ENCODE measurements at regions not wholly inside any gene's neighbourhood (a gene's known extent, or its start where the extent isn't known, plus 50 kb on each side); places are given as distances from the start of the nearest gene placed in this dataset.
"Not testable (repeated sequence)": the region's sequence is repeated elsewhere in the genome, so short reads cannot be mapped to it uniquely, and the experiment has no call there.

DNA sequence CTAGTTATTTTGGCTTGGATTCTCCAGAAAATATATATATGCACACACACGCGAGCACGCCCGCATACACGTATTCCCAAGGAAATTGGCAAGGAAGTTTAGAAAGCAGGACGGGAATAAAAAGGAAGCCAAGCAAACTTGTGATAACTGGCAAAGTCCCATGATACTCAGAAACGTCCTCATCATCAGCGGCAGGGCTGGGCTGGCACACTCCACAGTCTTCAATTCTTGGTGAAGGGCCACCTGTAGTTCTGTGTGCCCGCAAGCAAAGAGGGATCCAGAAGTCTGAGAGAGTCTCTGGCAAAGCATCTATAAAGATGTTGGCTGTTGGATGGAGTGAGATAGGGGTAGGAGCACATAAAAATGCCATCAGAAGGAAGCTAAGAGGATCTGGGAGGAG lies 289.3 kb upstream of the CTNND2 start:
- DNase-seq, result no peak

DNA sequence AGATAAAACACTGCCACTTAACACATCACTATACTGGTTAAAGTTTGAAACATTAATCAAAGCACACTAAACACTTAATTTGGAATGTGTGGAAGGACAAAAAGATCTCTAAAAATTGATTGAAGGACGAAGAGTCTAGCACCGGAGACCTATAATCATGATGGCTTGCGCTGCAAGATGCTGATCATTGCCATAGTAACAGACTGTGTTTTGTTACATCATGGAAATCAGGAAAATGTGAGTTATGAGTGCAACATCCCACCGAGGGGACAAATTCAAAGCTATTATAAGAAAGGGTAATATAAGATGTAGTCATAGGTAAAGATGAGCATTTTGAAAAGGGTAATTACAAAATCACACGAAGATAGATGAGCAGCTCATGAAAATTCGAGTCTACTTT lies 278.8 kb upstream of the CTNND2 start:
- no peak for DNase-seq

GRCh38 chr5:12177851-12178250 lies 273.6 kb upstream of the CTNND2 start:
- no peak for DNase-seq

GRCh38 chr5:12177225-12177624 lies 273.0 kb upstream of the CTNND2 start:
- no peak for DNase-seq

GRCh38 chr5:12175914-12176585 lies 271.8 kb upstream of the CTNND2 start:
- DNase-seq, result no peak

DNA sequence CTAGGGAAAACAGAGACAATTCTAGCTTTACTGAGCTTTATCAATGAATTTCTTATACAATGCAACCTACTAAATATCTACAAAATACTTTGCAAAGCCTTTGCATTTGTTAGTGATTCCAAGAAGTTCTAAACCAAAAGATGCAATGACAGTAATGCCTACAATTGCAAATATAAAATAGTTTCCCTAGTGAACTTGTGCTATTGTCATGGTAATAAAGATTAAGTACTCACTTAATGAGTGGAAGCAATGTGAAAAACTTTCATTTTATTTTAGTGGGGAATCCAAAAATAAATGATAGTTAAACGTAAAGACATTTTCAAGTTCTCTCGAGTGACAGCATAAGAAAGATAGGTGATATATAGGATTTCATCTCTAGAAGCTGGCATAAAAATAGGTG lies 270.5 kb upstream of the CTNND2 start:
- no peak for DNase-seq

DNA sequence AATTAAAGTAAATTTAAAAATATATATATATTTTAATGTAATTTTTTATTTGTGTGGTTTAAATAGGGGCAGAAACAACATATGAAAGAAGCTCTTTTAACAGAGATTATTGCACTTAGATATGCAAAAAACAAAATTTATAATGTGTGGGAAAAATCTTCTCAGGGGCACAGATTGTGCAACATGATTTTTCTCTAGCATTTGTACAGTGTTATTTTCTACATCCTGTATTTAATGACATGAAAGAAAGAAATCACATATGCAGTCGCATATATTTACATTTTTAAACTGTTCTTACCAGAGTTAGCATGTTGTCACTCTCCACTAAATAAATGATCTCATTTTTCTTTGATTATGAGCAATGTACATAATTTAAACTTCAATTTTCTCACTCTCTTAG lies 265.3 kb upstream of the CTNND2 start:
- no peak for DNase-seq

GRCh38 chr5:12162863-12163262 lies 258.6 kb upstream of the CTNND2 start:
- no peak for DNase-seq

- DNase-seq, result no peak
These were observed 243.3 kb upstream of the CTNND2 start for GRCh38 chr5:12147513-12147912.

DNA sequence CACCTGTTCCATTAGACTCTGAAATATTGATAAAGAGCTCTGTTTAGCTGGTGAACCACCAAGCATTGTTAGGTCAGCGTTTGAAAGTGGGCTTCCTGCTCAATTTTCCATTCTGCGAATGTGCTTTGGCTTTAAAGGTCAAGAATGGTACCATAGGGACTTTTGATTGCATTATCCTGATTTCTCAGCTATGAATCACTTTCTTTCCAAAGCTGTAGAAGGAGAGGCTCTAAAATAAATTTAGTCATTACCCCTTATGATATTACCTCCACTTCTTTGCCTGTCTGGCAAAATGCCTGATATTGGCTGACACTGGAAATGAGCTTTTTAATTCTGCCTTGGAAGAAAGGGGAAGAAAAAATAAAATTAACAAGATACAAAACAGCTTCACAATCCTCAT lies 237.2 kb upstream of the CTNND2 start:
- no peak for DNase-seq

- no peak for DNase-seq
These were observed 229.3 kb upstream of the CTNND2 start for GRCh38 chr5:12133520-12133919.

GRCh38 chr5:12131020-12131419 lies 226.8 kb upstream of the CTNND2 start:
- not testable (repeated sequence) for DNase-seq

DNA sequence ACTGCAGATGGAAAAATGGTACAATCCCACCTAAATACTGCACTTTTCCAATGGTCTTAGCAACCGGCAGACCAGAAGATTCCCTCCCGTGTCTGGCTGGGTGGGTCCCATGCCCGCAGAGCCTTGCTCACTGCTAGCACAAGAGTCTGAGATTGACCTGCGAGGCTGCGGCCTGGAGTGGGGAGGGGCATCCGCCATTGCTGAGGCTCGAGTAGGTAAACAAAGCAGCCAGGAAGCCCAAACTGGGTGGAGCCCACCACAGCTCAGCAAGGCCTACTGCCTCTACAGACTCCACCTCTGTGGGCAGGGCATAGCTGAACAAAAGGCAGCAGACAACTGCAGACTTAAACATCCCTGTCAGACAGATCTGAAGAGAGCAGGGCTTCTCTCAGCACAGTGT lies 221.6 kb upstream of the CTNND2 start:
- DNase-seq, result no peak

DNA sequence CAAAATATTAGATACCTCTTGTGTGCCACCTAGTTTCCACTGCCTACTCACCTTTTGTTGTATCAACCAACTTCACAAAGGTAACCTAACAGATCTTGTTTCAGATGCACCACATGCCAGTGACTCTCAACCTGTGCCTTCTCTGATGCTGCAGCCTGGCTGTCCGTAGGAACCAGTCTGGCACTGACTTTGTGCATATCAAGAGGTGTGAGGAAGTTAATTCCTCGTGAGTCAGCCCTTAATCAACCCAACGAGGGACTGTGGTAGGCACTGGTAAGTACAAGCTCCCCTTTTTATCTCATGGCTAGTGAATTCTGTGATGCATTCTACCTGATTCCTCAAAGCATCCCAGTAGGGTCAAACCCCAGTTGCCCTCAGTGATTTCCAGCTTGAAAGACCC lies 215.4 kb upstream of the CTNND2 start:
- no peak for DNase-seq

DNA sequence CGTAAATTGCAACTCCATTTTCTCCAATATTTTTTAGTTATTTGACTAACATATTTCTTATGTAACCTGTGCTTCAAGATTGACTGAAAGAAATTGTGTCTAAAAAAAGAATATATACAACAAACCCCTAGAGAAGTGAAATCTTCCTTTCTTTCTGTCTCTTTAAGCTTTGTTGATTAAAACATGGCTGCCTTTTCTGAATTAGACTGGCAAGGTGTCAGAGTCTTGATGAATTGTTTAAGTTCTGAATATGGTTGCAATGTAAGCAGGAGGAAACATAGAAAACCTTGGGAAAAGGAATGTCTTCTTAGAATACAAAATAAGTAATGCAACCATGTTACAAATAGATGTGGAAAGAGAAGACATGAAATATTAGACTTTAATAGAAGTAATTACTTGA lies 209.8 kb upstream of the CTNND2 start:
- DNase-seq, result no peak

DNA sequence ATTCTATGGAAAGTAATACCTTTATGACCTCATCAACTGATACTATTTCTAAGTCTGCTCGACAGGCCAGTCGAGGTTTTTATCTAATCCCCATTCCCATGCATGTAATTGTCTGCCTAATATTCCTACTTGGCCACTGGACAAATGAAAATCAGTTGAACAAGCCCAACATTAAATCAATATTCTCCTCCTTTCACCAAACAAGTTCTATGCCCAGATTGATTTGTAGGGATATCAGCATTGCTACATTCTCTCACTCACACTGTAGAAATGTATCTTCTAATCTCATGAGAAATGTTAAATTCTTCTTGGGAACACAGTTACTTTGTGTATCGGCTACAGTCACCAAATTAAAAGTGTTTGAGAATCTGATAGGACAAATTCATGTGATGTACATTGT lies 208.8 kb upstream of the CTNND2 start:
- DNase-seq, result no peak

GRCh38 chr5:12111261-12111660 lies 207.0 kb upstream of the CTNND2 start:
- no peak for DNase-seq

- no peak for DNase-seq
These were observed 206.4 kb upstream of the CTNND2 start for GRCh38 chr5:12110629-12111028.

- no peak for DNase-seq
These were observed 204.9 kb upstream of the CTNND2 start for GRCh38 chr5:12109075-12109688.

DNA sequence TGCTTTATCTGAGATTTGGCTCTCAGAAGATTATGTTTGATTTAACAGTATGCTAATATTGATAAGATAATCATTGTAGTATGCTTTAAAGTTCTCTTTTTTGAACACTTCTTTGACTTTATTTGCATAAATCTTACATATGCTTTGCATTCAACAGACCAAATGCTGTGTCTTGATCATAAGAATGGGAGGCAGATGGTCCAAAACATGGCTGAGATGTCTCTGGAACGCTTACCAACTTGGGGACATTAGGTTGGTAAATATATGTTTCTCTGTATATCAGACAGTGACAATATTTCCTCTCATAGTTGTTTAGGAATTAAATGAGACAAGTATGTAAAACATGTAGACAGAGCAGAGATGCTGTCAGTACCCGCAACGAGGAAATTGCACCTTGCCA lies 197.9 kb upstream of the CTNND2 start:
- no peak for DNase-seq

DNA sequence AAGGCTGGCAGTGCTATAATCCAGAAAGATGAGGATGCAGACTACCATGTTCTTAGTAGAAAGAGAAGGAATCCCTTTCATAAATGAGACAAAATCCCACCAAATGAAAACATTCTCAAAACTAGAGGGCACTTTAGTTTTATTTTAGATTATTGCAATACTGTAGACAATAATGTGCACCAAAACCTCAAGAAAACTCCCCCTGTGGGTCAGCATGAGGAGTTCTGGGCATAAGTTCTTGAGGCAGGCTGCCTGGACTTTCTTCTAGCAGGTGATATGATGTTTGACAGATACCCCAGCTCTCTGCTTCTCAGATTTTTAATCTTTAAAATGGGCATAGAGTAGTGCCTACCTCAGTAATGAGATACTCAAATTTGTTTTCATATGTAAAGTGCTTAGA lies 196.3 kb upstream of the CTNND2 start:
- no peak for DNase-seq

DNA sequence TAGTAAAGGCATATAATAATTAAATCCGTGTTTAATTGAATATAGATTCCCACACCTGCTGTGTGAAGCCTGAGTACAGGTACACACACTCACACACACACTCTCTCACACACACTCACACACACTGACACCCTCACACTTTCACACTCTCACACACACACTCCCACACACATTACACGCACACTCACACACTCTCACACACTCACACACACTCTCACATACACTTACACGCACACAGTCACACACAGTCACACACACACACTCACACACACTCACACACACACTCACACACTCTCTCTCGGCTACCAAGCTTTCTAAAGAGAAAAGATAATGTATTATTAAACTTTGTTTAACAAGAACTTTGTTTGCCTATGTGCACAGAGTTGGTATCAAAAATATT lies 195.1 kb upstream of the CTNND2 start:
- DNase-seq, result no peak

GRCh38 chr5:12095808-12096281 lies 191.6 kb upstream of the CTNND2 start:
- DNase-seq, result no peak

DNA sequence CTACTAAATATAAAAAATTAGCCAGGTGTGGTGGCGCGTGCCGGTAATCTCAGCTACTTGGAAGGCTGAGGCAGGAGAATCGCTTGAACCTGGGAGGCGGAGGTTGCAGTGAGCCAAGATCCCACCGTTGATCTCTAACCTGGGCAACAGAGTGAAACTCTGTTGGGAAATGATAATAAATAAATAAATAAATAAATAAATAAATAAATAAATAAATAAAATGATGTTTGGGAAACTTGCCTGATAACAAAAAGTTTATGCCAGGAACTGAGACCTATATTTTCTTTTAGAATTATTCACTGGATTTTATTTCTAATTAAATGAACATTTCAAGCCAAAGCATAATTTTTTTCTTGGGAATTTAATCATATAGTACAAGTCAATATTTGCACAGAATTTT lies 189.3 kb upstream of the CTNND2 start:
- DNase-seq, result no peak

- DNase-seq, result no peak
These were observed 176.5 kb upstream of the CTNND2 start for GRCh38 chr5:12080761-12081160.

Data from CD4-positive, alpha-beta T cell treated with Interferon alpha-2 for 1 hour (primary cell).